GM06990 (cell line): ENCODE measurements at regions not wholly inside any gene's neighbourhood (a gene's known extent, or its start where the extent isn't known, plus 50 kb on each side); places are given as distances from the start of the nearest gene placed in this dataset.
A peak's percentile ranks its signal among the peaks of the same experiment; 100 is the strongest.

Experiments
- DNase-seq: peaks from one replicate; pipeline ENCODE4 v3.0.0-alpha.2; 2011; ENCODE audit not compliant: insufficient read length; ENCODE audit errors: extremely low read depth
- H3K27me3 ChIP-seq: replicated peaks from 2 replicates; pipeline ENCODE4 v1.6.0; 2011; ENCODE audit warnings: low read length; ENCODE audit not compliant: control insufficient read depth, insufficient read depth
- H3K36me3 ChIP-seq: 2 replicates; pipeline ENCODE4 v1.5.1; 2011; ENCODE audit warnings: low read length; ENCODE audit not compliant: control insufficient read depth, insufficient read depth
- H3K4me3 ChIP-seq: replicated peaks from 2 replicates; pipeline ENCODE4 v1.5.1; 2011; ENCODE audit warnings: low read depth, mild to moderate bottlenecking, control low read depth, low read length
- TF ChIP-seq, protein P1 (sequence below): IDR thresholded peaks from 2 replicates; pipeline ENCODE4 v1.5.1; 2011; ENCODE audit warnings: low read length, control low read depth, mild to moderate bottlenecking, inconsistent platforms; ENCODE audit not compliant: insufficient read depth, poor library complexity, severe bottlenecking

DNA sequence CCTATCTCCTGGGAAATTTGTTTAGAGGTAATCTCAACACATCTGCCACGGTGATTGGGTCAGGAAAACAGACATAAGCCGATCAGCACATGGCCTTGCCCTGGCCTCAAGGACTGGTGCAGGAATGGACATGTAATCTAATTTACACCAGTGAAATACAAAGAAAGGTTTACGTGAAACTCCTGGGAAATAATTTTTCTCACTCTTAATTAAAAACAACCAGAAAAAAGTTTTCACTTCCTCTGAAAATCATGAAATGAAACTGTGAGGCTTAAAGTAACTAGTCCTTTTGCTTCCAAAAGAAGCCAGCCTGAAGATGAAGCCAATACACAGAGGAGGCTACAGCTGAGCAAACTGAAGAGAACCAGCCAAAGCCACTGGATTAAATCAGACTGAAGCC is 154.1 kb upstream of the FAM241A start:
- H3K27me3 ChIP-seq: no peaks in the 10 kb centered on the region
- TF ChIP-seq, protein P1, sequence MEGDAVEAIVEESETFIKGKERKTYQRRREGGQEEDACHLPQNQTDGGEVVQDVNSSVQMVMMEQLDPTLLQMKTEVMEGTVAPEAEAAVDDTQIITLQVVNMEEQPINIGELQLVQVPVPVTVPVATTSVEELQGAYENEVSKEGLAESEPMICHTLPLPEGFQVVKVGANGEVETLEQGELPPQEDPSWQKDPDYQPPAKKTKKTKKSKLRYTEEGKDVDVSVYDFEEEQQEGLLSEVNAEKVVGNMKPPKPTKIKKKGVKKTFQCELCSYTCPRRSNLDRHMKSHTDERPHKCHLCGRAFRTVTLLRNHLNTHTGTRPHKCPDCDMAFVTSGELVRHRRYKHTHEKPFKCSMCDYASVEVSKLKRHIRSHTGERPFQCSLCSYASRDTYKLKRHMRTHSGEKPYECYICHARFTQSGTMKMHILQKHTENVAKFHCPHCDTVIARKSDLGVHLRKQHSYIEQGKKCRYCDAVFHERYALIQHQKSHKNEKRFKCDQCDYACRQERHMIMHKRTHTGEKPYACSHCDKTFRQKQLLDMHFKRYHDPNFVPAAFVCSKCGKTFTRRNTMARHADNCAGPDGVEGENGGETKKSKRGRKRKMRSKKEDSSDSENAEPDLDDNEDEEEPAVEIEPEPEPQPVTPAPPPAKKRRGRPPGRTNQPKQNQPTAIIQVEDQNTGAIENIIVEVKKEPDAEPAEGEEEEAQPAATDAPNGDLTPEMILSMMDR: no peak
- H3K4me3 ChIP-seq: no peak overlapping the region
- DNase-seq: peak; percentile 48
- no peaks in the 10 kb centered on the region for H3K36me3 ChIP-seq

DNA sequence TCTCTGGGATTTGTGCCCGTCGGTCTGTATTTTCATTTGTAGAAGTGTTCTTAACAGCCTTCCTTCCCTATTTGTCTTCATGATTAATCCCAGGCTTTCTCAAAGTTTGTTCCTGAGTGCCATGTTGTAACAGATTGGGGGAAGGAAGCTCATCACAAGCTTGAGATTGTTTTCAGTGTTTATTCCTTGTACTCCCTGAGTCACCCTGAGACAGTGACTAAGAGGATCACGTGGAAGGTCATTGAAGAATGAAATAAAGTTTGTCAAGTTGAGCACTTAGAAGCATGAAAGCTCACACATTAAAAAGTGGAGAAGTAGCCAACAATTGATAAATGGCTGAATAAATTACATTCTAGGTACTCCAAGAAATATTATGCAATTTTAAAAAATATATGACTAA is 153.5 kb upstream of the FAM241A start:
- DNase-seq: peak; percentile 15
- H3K4me3 ChIP-seq: no peak overlapping the region; the same call in 1 of the 2 replicates
- no peaks in the 10 kb centered on the region for H3K27me3 ChIP-seq
- H3K36me3 ChIP-seq: no peaks in the 10 kb centered on the region
- TF ChIP-seq, protein P1: no peak

DNA sequence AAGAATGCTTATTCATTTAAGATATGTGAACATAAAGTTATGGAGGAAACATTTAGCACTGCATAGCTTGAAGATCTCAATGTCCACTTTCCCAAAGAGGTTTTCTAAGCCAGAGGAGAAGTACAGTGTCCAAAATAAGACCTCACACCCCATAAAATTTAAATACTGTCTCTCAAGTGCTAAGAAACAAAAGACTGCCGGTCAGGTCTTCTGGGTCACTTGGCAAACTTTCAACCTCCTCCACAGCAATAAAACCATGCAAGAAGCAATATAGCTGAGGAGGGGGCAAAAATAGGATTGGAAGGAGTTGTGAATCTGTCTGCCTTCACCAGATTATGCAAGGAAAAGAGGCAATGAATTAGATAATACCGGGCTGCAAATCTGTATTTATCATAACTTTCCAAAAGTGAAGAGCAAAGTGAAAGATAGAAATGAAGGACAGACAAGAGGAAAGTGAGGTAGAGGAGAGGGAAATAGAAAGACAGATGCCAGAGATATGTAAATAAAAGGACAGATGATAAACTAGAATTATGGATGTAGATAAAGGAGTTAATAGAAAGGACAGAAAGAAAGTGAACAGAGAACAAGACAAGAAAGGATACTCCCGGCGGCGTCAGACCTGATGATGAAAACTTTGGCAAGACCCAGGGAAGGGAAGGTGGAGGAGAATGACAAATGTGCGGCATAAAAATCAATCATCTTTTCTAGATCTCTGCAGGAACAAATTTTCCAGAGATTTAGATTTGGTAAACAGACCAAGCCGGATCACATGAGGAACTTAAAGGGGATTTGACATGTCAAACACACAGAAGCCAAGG is 152.7 kb upstream of the FAM241A start:
- H3K27me3 ChIP-seq: no peaks in the 10 kb centered on the region
- no peaks in the 10 kb centered on the region for H3K36me3 ChIP-seq
- DNase-seq: no peak
- TF ChIP-seq, protein P1: no peak
- no peak overlapping the region for H3K4me3 ChIP-seq

DNA sequence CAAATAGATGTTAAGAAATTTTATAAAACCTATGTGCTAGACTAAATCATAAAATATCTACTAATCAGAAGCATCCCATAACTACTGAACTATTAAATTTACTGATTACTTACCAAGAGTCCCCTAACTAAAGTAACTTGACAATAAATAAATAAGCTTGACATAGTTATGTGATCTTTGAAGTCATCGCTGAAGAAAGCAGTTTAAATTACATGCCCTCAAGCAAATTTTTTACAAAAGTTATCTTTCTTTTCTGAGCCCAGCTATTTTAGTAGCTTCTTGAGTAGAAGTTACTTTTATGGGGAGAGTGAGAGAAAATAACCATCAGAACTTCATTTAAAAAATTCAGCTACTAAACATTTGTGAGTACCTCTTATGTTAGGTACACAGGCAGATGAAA is 150.9 kb upstream of the FAM241A start:
- H3K36me3 ChIP-seq: no peaks in the 10 kb centered on the region
- TF ChIP-seq, protein P1: no peak
- no peaks in the 10 kb centered on the region for H3K27me3 ChIP-seq
- no peak for DNase-seq
- H3K4me3 ChIP-seq: no peak overlapping the region

DNA sequence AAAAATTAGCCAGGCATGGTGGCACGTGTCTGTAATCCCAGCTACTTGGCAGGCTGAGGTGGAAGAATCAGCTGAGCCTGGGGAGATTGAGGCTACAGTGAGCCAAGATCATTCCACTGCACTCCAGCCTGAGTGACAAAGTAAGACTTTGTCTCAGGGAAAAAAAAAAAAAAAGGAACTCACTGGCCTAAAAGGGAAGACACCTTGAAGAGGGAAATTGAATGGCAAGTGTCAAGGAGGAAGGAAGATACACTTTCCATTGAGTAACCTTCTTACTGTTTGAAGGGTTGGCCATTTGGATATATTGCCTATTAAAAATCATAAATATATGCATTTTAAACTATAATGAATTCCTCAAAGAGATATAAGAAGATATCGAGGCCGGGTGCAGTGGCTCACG is 147.5 kb upstream of the FAM241A start:
- no peak for DNase-seq
- no peaks in the 10 kb centered on the region for H3K27me3 ChIP-seq
- H3K36me3 ChIP-seq: no peaks in the 10 kb centered on the region
- TF ChIP-seq, protein P1: no peak
- H3K4me3 ChIP-seq: no peak overlapping the region
